Right atrium auricular region (tissue), 2 donors: ENCODE measurements at regions not wholly inside any gene's neighbourhood (a gene's known extent, or its start where the extent isn't known, plus 50 kb on each side); places are given as distances from the start of the nearest gene placed in this dataset.

ENCODE experiments used
- DNase-seq: peaks from one replicate; pipeline ENCODE4 v3.0.0-alpha.2; 2019; ENCODE audit warnings: low spot score
- H3K27ac ChIP-seq, 2 donors: fragments of 200-600 bp; sonication (generic); 1 replicate in 1 of 2; 2 replicates in 1 of 2; pipeline ENCODE4 v1.5.1; 2016 to 2019
- H3K27me3 ChIP-seq, 2 donors: fragments of 200-600 bp; sonication (generic); one replicate each; pipeline versions ENCODE4 v1.5.1 to v1.6.0; 2017 to 2019
- H3K36me3 ChIP-seq: fragments of 200-600 bp; sonication (generic); one replicate; pipeline ENCODE4 v1.5.1; 2016
- H3K4me1 ChIP-seq, 2 donors: fragments of 200-600 bp; sonication (generic); one replicate each; pipeline versions ENCODE4 v1.5.1 to v1.6.0; 2017 to 2019
- H3K4me3 ChIP-seq, 2 donors: fragments of 200-600 bp; sonication (generic); 1 replicate in 1 of 2; 2 replicates in 1 of 2; pipeline ENCODE4 v1.5.1; 2017 to 2019; ENCODE audit warnings: mild to moderate bottlenecking in 1 of 2, moderate library complexity in 1 of 2
- H3K9me3 ChIP-seq, 2 donors: fragments of 200-600 bp; sonication (generic); one replicate each; pipeline ENCODE4 v1.5.1; 2019
- TF ChIP-seq, protein P1 (sequence below), 2 donors: fragments of 200-600 bp; sonication (generic); IDR thresholded peaks; one replicate each; pipeline ENCODE4 v1.5.1; 2019; ENCODE audit warnings: antibody characterized with exemption in 2 of 2

DNA sequence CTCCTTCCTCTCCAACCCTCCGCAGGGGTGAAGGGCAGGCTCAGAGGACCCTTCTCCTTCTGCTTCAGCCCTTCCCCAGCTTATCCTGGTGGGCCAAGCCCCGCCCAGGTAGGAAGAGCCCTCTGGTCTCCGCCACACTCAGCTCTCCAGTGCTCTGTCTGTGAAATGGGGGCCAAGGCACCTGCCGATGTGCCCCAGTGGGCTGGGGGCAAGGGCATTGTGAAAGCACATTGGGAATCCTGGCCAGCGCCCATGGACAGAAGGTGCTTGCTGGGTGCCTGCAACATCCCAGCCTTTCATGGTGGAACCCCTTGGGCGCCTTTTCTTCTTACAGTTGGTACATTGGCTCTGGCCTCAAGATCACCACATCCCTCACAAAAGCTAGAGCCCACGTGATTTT, 150.8 kb downstream of the INHBB start:
- H3K27me3 ChIP-seq, result no peaks in the 10 kb centered on the region
- no peak for DNase-seq
- no peak overlapping the region for H3K4me3 ChIP-seq
- no peaks in the 10 kb centered on the region for H3K36me3 ChIP-seq
- no peaks in the 10 kb centered on the region for H3K9me3 ChIP-seq
- no peaks in the 10 kb centered on the region for H3K4me1 ChIP-seq
- H3K27ac ChIP-seq, result no peak overlapping the region
- TF ChIP-seq, protein P1, sequence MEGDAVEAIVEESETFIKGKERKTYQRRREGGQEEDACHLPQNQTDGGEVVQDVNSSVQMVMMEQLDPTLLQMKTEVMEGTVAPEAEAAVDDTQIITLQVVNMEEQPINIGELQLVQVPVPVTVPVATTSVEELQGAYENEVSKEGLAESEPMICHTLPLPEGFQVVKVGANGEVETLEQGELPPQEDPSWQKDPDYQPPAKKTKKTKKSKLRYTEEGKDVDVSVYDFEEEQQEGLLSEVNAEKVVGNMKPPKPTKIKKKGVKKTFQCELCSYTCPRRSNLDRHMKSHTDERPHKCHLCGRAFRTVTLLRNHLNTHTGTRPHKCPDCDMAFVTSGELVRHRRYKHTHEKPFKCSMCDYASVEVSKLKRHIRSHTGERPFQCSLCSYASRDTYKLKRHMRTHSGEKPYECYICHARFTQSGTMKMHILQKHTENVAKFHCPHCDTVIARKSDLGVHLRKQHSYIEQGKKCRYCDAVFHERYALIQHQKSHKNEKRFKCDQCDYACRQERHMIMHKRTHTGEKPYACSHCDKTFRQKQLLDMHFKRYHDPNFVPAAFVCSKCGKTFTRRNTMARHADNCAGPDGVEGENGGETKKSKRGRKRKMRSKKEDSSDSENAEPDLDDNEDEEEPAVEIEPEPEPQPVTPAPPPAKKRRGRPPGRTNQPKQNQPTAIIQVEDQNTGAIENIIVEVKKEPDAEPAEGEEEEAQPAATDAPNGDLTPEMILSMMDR (IDR thresholded peaks at IDR 0.05), result no peak

DNA sequence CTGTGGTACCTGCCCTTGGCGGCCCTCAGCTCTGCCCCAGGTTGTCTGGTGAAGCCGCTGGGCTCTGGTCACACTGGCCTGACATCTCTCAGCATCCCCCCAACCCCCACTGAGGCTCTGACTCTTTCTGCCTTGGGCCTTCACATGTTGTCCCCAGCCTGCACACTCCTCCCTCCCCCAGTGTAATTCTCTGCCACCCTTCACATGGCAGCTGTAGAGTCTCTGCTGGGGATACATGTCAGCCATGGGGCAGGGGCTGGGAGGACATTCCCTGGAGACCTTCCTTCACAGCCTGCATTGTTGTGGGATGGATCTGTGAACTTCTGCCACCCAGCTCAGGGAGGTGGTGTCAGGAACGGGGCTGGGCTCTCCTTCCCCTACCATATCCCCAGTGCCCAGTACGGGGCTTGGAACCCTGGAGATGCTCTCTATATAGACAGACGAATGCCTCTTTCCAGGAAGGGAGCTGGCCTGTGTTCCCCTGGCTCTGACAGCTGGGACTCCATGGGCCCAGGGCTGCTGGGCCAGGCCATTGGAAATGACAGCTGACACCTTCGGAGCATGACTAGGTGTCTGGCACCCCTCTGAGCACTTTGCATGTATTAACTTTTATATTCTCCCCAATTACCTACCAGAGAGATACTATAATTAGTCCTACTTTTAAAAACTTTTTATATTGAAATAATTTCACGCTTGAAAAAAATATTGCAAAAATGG, 151.5 kb downstream of the INHBB start:
- Histone ChIP-seq H3K4me1 (no peaks in the 10 kb centered on the region), H3K4me3 (no peak overlapping the region), H3K9me3 (no peaks in the 10 kb centered on the region), H3K27ac (no peak overlapping the region), H3K36me3 (no peaks in the 10 kb centered on the region), H3K27me3 (no peaks in the 10 kb centered on the region)
- TF ChIP-seq, protein P1 (IDR thresholded peaks at IDR 0.05), result no peak
- DNase-seq, result no peak

DNA sequence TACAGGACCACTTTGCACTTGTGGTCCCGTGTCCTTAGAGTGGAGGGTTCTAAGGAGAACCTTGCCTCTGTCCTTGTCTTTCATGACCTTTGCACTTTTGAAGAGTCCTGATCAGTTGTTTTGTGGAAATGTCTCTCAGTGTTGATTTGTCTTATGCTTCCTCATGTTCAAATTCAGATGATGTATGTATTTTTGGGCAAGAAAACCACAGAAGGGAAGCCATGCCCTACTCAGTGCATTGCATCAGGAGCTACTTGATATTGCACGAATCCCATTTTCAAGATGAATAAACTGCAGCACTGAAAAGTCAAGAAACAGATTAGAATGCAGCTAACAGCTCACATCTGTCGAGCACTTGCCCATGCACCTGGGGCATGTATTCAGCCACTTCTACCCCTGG, 152.2 kb downstream of the INHBB start:
- Histone ChIP-seq H3K27ac (no peak overlapping the region), H3K36me3 (no peaks in the 10 kb centered on the region), H3K4me3 (no peak overlapping the region), H3K4me1 (peaks cover 0 to 2% of the 10 kb centered on the region in 2 donors), H3K9me3 (no peaks in the 10 kb centered on the region), H3K27me3 (no peaks in the 10 kb centered on the region)
- DNase-seq, result no peak
- TF ChIP-seq, protein P1 (IDR thresholded peaks at IDR 0.05), result no peak

DNA sequence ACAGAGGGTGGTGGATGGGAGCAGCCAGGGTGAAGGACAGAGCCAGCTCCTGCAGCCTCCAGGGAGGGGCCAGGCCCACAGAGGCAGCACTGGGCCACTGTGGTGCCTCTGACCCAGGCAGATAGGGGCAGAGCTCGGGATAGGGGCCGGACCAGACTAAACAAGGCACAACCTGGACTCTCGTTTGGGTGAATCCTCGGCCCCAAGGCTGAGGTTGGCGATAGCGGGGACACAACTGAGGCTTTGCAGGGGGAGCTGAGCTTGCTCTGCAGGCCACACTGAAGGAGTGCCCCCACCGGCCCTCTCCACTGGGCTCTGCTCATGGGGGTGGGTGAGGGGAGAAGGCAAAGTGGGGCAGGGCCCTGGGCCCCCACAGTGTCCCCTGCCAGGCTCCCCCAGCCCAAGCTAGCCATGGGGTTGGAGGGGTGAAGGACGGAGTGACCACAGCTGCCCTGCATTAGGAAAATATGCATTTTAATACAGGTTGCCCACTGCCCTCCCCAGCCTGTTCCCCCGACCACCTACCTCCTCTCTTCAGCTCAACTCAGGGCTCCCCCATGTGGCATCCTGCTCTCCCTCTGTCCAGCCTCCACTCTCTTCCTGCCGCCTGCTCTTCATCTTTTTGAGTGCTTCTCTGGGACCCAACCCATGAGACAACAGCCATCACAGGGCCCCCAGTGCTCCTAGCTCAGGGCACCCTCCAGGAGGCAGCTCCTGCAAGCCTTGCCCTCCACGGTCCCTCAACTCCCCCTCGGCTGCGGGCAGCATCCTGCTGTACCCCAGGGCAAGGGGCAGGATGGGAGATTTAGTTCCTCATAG, 152.8 kb downstream of the INHBB start:
- Histone ChIP-seq H3K27me3 (no peaks in the 10 kb centered on the region), H3K36me3 (no peaks in the 10 kb centered on the region), H3K4me1 (peaks cover 0 to 8% of the 10 kb centered on the region in 2 donors), H3K27ac (no peak overlapping the region), H3K4me3 (no peak overlapping the region), H3K9me3 (no peaks in the 10 kb centered on the region)
- DNase-seq, result no peak
- TF ChIP-seq, protein P1 (IDR thresholded peaks at IDR 0.05), result no peak

DNA sequence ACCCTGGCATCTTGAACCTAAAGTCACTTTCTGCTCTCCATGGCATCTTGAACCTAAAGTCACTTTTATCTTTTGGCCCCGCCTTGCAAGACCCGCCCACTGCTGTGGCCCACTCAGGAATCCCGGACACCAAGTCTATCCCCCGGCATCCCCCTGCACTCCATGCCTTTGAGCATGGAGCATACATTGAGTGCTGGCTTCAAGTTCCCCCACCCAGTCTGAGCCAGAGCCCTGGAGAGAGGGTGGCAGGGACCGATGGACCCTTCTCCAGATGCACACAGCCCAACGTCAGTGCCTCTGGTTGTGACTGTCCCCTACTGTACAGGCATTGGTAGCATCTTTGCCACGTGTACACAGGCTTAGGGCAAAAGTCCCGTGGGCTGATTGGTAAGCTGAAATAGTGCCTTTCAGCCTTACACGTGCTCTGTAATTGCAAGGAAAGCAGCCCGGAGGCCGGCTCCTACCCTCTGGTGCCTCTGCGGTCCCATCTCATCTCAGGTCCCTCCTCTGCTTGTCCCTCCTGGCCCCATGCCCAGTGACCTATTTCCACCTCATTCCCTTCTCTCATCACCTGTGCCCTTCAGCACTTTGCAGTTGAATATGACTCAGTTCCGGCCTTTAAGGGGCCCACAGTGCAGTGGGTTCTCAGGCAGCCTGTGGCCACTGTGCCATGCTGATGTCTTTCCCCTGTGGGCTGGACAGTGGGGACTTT, 154.0 kb downstream of the INHBB start:
- no peak overlapping the region for H3K4me3 ChIP-seq
- H3K4me1 ChIP-seq, result peaks cover 0 to 19% of the 10 kb centered on the region in 2 donors
- no peak for DNase-seq
- no peaks in the 10 kb centered on the region for H3K9me3 ChIP-seq
- no peaks in the 10 kb centered on the region for H3K27me3 ChIP-seq
- no peak overlapping the region for H3K27ac ChIP-seq
- TF ChIP-seq, protein P1 (IDR thresholded peaks at IDR 0.05), result no peak
- no peaks in the 10 kb centered on the region for H3K36me3 ChIP-seq
